OCI-LY1 (cell line): ENCODE measurements at regions not wholly inside any gene's neighbourhood (a gene's known extent, or its start where the extent isn't known, plus 50 kb on each side); places are given as distances from the start of the nearest gene placed in this dataset.

Experiments
- H2AFZ ChIP-seq: fragments of 200-600 bp; sonication (generic), shearing (Covaris generic); 2 replicates; pipeline ENCODE4 v1.6.0; 2014; ENCODE audit warnings: antibody characterized with exemption, mild to moderate bottlenecking, low read length
- H3F3A ChIP-seq: fragments of 200-600 bp; sonication (generic), shearing (Covaris generic); 2 replicates; pipeline ENCODE4 v1.6.0; 2014; ENCODE audit warnings: mild to moderate bottlenecking, antibody characterized with exemption, low read length, moderate library complexity; ENCODE audit not compliant: insufficient read depth
- H3K27ac ChIP-seq: fragments of 200-600 bp; sonication (generic); 2 replicates; pipeline ENCODE4 v1.5.1; 2014; ENCODE audit warnings: low read length, mixed run types, mild to moderate bottlenecking, low read depth; ENCODE audit not compliant: poor library complexity, severe bottlenecking
- H3K27me3 ChIP-seq: fragments of 200-600 bp; sonication (generic); 2 replicates; pipeline ENCODE4 v1.6.0; 2014; ENCODE audit warnings: antibody characterized with exemption, mild to moderate bottlenecking, low read length, moderate library complexity; ENCODE audit not compliant: insufficient read depth
- H3K36me3 ChIP-seq: fragments of 200-600 bp; sonication (generic); 2 replicates; pipeline ENCODE4 v1.6.1; 2014; ENCODE audit warnings: mild to moderate bottlenecking, antibody characterized with exemption, low read length, moderate library complexity, mixed read lengths; ENCODE audit not compliant: insufficient read depth
- H3K4me1 ChIP-seq: fragments of 200-600 bp; sonication (generic); 2 replicates; pipeline ENCODE4 v1.5.1; 2014; ENCODE audit warnings: mild to moderate bottlenecking, low read length, moderate library complexity; ENCODE audit not compliant: insufficient read depth, severe bottlenecking
- H3K4me2 ChIP-seq: fragments of 200-600 bp; sonication (generic), shearing (Covaris generic); 2 replicates; pipeline ENCODE4 v1.6.1; 2014; ENCODE audit warnings: low read length
- H3K4me3 ChIP-seq: fragments of 200-600 bp; sonication (generic); 2 replicates; pipeline ENCODE4 v1.5.1; 2014; ENCODE audit warnings: low read length, low read depth, mild to moderate bottlenecking, mixed read lengths; ENCODE audit not compliant: poor library complexity, severe bottlenecking
- H3K79me2 ChIP-seq: fragments of 200-600 bp; shearing (Covaris generic); 2 replicates; pipeline ENCODE4 v1.6.1; 2016; ENCODE audit warnings: mixed run types, low read length, mixed read lengths; ENCODE audit not compliant: insufficient read depth
- H3K9ac ChIP-seq: fragments of 200-600 bp; sonication (generic), shearing (Covaris generic); 2 replicates; pipeline ENCODE4 v1.6.1; 2014; ENCODE audit warnings: mild to moderate bottlenecking, low read length, mixed read lengths
- H3K9me2 ChIP-seq: fragments of 200-600 bp; sonication (generic), shearing (Covaris generic); 2 replicates; pipeline ENCODE4 v1.6.1; 2014; ENCODE audit warnings: low read depth, mild to moderate bottlenecking, low read length, mixed read lengths
- H3K9me3 ChIP-seq: fragments of 200-600 bp; shearing (Covaris generic); 2 replicates; pipeline ENCODE4 v1.6.1; 2014; ENCODE audit warnings: low read length, mixed read lengths
- H4K20me1 ChIP-seq: fragments of 200-600 bp; sonication (generic), shearing (Covaris generic); 2 replicates; pipeline ENCODE4 v1.6.0; 2016; ENCODE audit warnings: mild to moderate bottlenecking, low read length; ENCODE audit not compliant: insufficient read depth
- CTCF ChIP-seq: fragments of 200-600 bp; sonication (generic), shearing (Covaris generic); IDR thresholded peaks from 2 replicates; pipeline ENCODE4 v1.5.1; 2017; ENCODE audit warnings: mild to moderate bottlenecking, antibody characterized with exemption, low read length, moderate library complexity, mixed read lengths
- EZH2 ChIP-seq: fragments of 200-600 bp; sonication (generic), shearing (Covaris generic); IDR thresholded peaks from 2 replicates; pipeline ENCODE4 v1.8.0; 2017; ENCODE audit warnings: borderline replicate concordance, mixed run types, mild to moderate bottlenecking, antibody characterized with exemption, low read length, moderate library complexity, mixed read lengths

- Histone ChIP-seq H4K20me1 (no peaks in the 10 kb centered on the region), H3K27me3 (no peaks in the 10 kb centered on the region), H3K9ac (no peak overlapping the region), H3K79me2 (no peaks in the 10 kb centered on the region), H3K4me1 (no peaks in the 10 kb centered on the region), H3K36me3 (no peaks in the 10 kb centered on the region), H3K4me2 (no peak overlapping the region), H3K9me3 (no peaks in the 10 kb centered on the region), H3K9me2 (no peaks in the 10 kb centered on the region), H3K27ac (no peak overlapping the region), H2AFZ (no peak overlapping the region), H3F3A (no peaks in the 10 kb centered on the region), H3K4me3 (no peak overlapping the region)
- TF ChIP-seq EZH2, result no peak
- TF ChIP-seq CTCF, result no peak
Observed at GRCh38 chr7:67786021-67786420, 789.4 kb downstream of the TYW1 start.

GRCh38 chr7:67788669-67789068 is 792.0 kb downstream of the TYW1 start:
- Histone ChIP-seq H3K9ac (no peak overlapping the region), H3K9me2 (no peaks in the 10 kb centered on the region), H3K79me2 (no peaks in the 10 kb centered on the region), H3K4me1 (no peaks in the 10 kb centered on the region), H3K27me3 (no peaks in the 10 kb centered on the region), H2AFZ (no peak overlapping the region), H4K20me1 (no peaks in the 10 kb centered on the region), H3K9me3 (no peaks in the 10 kb centered on the region), H3F3A (no peaks in the 10 kb centered on the region), H3K27ac (no peak overlapping the region), H3K4me2 (no peak overlapping the region), H3K4me3 (no peak overlapping the region), H3K36me3 (no peaks in the 10 kb centered on the region)
- TF ChIP-seq CTCF (no peak), EZH2 (no peak)

- H3K4me3 ChIP-seq, result no peak overlapping the region
- H2AFZ ChIP-seq, result no peak overlapping the region
- H3K4me2 ChIP-seq, result no peak overlapping the region
- H4K20me1 ChIP-seq, result no peaks in the 10 kb centered on the region
- H3K79me2 ChIP-seq, result no peaks in the 10 kb centered on the region
- H3F3A ChIP-seq, result no peaks in the 10 kb centered on the region
- H3K27me3 ChIP-seq, result no peaks in the 10 kb centered on the region
- H3K4me1 ChIP-seq, result no peaks in the 10 kb centered on the region
- no peak overlapping the region for H3K9ac ChIP-seq
- no peak for TF ChIP-seq CTCF
- no peak for TF ChIP-seq EZH2
- no peak overlapping the region for H3K27ac ChIP-seq
- no peaks in the 10 kb centered on the region for H3K9me2 ChIP-seq
- no peaks in the 10 kb centered on the region for H3K36me3 ChIP-seq
- no peaks in the 10 kb centered on the region for H3K9me3 ChIP-seq
Observed at GRCh38 chr7:67791918-67792317, 795.3 kb downstream of the TYW1 start.
